ENCODE measurements at regions not wholly inside any gene's neighbourhood (a gene's known extent, or its start where the extent isn't known, plus 50 kb on each side); places are given as distances from the start of the nearest gene placed in this dataset.

- DNase-seq = no peak
- peaks cover 10% of the 10 kb centered on the region for H3K4me1 ChIP-seq
- H3K4me3 ChIP-seq (ENCODE audit: low read depth, low read length) = no peak overlapping the region
- no peaks in the 10 kb centered on the region for H3K9me3 ChIP-seq
- TF ChIP-seq, protein P1, sequence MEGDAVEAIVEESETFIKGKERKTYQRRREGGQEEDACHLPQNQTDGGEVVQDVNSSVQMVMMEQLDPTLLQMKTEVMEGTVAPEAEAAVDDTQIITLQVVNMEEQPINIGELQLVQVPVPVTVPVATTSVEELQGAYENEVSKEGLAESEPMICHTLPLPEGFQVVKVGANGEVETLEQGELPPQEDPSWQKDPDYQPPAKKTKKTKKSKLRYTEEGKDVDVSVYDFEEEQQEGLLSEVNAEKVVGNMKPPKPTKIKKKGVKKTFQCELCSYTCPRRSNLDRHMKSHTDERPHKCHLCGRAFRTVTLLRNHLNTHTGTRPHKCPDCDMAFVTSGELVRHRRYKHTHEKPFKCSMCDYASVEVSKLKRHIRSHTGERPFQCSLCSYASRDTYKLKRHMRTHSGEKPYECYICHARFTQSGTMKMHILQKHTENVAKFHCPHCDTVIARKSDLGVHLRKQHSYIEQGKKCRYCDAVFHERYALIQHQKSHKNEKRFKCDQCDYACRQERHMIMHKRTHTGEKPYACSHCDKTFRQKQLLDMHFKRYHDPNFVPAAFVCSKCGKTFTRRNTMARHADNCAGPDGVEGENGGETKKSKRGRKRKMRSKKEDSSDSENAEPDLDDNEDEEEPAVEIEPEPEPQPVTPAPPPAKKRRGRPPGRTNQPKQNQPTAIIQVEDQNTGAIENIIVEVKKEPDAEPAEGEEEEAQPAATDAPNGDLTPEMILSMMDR (IDR thresholded peaks at IDR 0.05; ENCODE audit: low read depth, low read length) = no peak
- H3K36me3 ChIP-seq = no peaks in the 10 kb centered on the region
- H3K27me3 ChIP-seq = no peaks in the 10 kb centered on the region
Measured at GRCh38 chr9:13424872-13425271, 145.4 kb upstream of the MPDZ start.

DNA sequence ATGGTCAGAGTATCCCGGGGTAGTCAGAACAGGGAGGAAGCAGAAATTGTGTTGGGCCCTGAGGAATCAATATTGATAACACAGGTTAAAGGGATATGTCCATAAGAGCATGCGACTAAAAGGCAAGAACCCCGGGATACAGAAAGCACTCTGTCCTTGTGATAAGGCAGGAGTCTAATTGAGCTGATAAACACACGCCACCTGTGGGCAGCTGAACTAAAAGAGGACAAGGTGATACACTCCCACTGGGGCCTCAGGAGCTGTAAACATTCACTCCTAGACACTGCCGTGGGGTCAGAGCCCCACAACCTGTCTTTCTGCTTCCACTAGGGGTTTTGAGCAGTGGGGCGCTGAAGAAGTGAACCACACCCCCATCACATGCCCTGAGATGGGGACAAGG, 144.7 kb upstream of the MPDZ start:
- H3K27me3 ChIP-seq = no peaks in the 10 kb centered on the region
- no peaks in the 10 kb centered on the region for H3K9me3 ChIP-seq
- no peaks in the 10 kb centered on the region for H3K36me3 ChIP-seq
- H3K4me1 ChIP-seq = peaks cover 4% of the 10 kb centered on the region
- no peak for DNase-seq
- TF ChIP-seq, protein P1 (IDR thresholded peaks at IDR 0.05; ENCODE audit: low read depth, low read length) = no peak
- H3K4me3 ChIP-seq (ENCODE audit: low read depth, low read length) = no peak overlapping the region

DNA sequence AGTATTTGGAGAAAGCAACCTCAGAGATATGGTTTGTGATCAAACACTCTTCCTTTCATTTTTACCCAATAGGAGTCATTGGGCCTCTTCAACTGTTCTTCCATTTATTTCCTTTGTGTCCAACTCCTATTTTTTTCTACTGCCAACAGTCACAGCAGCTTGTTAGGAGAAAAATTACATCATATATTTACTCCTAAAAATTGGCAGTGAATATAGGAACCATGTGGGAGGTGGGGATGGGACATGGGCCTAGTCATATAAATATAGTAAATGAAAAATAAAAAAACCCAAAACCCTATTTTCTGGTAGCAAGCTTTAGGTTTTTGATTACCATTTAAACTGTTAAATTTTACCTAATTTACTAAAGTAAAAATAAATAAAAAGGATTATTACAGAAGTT, 134.9 kb upstream of the MPDZ start:
- no peaks in the 10 kb centered on the region for H3K27me3 ChIP-seq
- peaks cover 3% of the 10 kb centered on the region for H3K4me1 ChIP-seq
- no peak overlapping the region for H3K4me3 ChIP-seq (ENCODE audit: low read depth, low read length)
- TF ChIP-seq, protein P1 (IDR thresholded peaks at IDR 0.05; ENCODE audit: low read depth, low read length) = no peak
- DNase-seq = no peak
- H3K9me3 ChIP-seq = no peaks in the 10 kb centered on the region
- no peaks in the 10 kb centered on the region for H3K36me3 ChIP-seq

- Histone ChIP-seq H3K36me3 (no peaks in the 10 kb centered on the region), H3K4me3 (ENCODE audit: low read depth, low read length) (no peak overlapping the region), H3K27me3 (no peaks in the 10 kb centered on the region), H3K4me1 (peaks cover 3% of the 10 kb centered on the region), H3K9me3 (no peaks in the 10 kb centered on the region)
- no peak for DNase-seq
- TF ChIP-seq, protein P1 (IDR thresholded peaks at IDR 0.05; ENCODE audit: low read depth, low read length) = no peak
Measured at GRCh38 chr9:13412331-13412730, 132.8 kb upstream of the MPDZ start.

- no peaks in the 10 kb centered on the region for H3K27me3 ChIP-seq
- TF ChIP-seq, protein P1 (IDR thresholded peaks at IDR 0.05; ENCODE audit: low read depth, low read length) = no peak
Measured at GRCh38 chr9:13411791-13412190, 132.3 kb upstream of the MPDZ start.

GRCh38 chr9:13410566-13411031, 131.1 kb upstream of the MPDZ start:
- Histone ChIP-seq H3K27me3 (no peaks in the 10 kb centered on the region), H3K4me3 (ENCODE audit: low read depth, low read length) (no peak overlapping the region), H3K9me3 (no peaks in the 10 kb centered on the region), H3K36me3 (no peaks in the 10 kb centered on the region), H3K4me1 (peaks cover 3% of the 10 kb centered on the region)
- TF ChIP-seq, protein P1 (IDR thresholded peaks at IDR 0.05; ENCODE audit: low read depth, low read length) = no peak
- no peak for DNase-seq

More at GRCh38 chr9:13411791-13412190, 132.3 kb upstream of the MPDZ start:
- Histone ChIP-seq H3K9me3 (no peaks in the 10 kb centered on the region), H3K36me3 (no peaks in the 10 kb centered on the region), H3K4me1 (peaks cover 3% of the 10 kb centered on the region), H3K4me3 (ENCODE audit: low read depth, low read length) (no peak overlapping the region)
- no peak for DNase-seq

All from BE2C (cell line).